HG03139 (cell line): ENCODE measurements at regions not wholly inside any gene's neighbourhood (a gene's known extent, or its start where the extent isn't known, plus 50 kb on each side); places are given as distances from the start of the nearest gene placed in this dataset.
"Not testable (repeated sequence)": the region's sequence is repeated elsewhere in the genome, so short reads cannot be mapped to it uniquely, and the experiment has no call there.

Experiments used
- ATAC-seq: cut with Tn5 transposase; IDR thresholded peaks from one replicate; pipeline ENCODE4 v1.9.1; 2021; ENCODE audit not compliant: unreplicated experiment

DNA sequence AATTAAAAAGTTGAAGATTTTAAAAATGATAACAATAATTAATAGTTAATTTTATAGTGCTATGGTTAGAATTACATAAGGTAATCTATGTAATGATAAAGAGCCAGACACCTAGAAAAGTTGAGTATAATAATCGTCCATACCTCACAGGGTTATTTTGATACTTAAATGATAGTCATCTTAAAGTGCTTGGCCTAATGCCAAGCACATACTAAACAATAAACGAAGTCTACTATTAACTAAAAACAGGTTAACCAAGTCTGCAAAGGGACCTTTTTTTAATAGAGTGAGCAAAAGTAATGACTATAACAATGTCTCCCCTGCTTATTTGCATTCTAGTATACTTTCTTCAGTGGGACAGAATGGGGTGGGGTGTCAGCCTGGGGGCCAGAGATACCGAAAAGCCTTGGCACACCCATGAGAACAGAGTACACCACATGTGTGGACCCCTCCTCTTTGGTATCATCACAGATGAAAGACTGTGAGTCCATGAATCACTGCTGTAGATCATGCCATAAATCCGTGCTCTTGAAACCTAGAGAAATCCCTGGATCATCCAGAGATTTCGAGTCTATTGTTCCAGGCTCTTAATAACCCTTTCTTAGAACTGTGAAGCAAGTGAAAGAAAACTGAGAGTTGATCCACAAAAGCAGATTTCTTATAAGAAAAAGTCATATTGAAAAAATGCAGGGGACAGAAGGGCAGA lies 249.5 kb downstream of the PRELID2 start:
- no peak for ATAC-seq

DNA sequence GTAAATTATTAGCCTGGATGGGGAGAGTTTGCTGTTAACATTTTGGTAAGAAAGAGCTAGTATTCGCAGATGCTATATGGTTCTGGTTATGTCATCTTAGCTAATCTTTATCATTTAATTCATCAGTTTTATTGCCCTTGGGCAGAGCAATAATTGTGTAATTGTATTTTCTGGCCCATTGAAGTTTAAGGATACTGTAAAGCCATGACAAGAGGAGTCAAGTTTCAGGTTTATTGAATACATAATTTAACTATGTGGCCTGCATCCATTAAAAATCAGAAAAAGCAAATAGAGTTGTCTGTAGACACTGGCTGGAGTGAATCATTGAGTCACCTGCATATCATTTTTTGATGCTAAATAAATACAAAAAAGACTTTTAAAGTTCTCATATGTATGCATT lies 255.8 kb downstream of the PRELID2 start:
- no peak for ATAC-seq

DNA sequence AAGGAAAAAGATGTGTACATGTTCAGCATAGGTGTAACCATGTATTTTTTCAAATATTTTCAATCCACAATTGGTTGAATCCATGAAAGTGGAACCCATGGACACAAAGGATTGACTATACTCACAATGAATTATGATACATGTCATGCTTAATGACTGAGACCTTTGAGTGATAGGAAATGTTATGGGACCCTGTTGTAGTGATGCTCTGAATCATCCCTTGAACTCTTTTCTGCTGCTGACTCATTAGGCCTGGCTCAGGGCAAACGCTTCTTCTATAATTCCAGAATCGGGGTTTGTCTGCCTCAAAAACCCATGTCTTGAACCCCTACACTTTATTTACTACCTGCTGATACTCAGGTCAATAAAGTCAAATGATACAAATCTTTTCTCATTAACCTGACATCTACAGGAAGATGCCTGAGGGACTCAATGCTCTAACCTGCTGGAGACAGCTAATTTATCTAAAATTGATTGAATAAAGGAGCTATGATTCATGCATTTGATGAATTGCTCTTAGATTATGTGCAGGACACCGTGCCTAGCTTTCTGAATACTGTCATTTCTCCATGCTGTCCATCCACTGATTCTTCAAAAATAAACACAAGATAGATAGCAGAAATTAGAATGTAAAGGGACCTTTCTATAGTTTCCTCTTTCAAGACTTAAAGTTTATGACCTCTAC lies 260.1 kb downstream of the PRELID2 start:
- ATAC-seq: no peak

DNA sequence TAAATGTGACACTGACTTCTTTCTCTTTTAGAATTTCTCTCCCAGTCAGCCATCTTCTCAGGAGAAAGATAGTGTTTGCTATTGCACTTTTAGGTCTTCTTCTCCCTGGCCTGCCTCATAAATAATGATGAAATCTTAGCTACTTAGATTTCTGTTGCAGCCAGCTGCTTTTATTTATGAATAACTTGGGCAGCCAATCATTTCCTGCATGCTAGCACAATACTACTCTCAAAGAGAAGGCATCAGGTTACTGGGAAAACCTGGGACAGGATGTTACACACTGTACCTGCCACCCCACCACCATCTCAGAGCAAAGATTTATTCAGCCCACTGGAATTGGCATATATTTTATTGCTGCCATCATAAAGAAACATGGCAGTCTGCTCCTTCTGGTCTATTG lies 266.6 kb downstream of the PRELID2 start:
- no peak for ATAC-seq

DNA sequence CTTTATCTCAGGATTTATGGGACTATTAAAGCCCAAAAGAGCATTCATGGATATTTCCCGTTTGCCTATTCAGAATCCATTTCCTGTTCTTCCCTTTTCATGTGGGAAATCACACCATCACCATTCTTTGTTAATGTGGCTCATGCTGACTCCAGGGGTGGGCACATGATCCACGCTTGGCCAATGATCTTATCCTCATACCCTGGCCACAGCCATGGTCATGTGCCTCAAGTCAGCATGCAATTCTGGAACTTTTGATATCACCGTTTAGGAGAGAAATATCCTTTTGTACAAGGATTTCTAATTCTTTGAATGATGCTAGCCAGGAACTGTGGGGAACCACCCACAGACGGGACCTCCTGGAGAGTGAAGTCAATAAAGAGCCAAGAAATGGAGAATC lies 272.2 kb downstream of the PRELID2 start:
- no peak for ATAC-seq

DNA sequence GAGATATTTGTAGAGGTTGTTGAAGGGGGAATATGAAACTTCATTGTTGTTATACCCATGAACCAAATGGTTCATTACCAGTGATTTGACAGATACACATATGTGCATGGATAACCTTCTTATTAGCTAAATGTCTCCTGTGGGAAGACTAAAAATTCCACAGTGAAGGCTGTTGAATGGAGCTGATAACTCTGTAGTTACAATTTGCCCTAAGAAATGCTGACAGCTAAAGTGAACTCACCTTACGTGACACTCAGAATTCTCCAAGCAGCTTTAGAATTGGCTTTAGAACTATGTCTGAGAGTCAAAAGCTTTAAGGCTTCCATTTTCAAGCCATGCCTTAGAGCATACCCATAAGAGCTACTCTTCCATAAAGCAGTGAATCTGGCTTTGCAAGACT lies 276.9 kb downstream of the PRELID2 start:
- ATAC-seq: no peak

DNA sequence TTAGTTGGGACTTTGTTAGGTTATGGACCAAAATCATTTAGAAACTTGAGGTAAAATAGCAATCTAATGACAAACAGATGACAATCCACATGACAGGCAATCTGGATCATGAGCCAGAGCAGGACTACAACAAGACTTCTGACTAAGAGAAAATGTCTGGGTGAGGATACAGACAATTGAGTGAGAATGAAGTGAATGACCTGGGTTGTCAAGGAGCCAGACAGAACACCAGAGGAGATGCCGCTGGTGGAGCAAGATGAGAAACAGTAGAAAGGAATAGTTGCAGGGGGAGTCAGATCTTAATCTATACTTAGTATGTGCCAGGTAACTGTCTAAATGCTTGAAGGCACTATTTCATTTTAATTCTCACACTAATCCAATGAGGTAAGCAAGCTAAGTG lies 277.8 kb downstream of the PRELID2 start:
- no peak for ATAC-seq

DNA sequence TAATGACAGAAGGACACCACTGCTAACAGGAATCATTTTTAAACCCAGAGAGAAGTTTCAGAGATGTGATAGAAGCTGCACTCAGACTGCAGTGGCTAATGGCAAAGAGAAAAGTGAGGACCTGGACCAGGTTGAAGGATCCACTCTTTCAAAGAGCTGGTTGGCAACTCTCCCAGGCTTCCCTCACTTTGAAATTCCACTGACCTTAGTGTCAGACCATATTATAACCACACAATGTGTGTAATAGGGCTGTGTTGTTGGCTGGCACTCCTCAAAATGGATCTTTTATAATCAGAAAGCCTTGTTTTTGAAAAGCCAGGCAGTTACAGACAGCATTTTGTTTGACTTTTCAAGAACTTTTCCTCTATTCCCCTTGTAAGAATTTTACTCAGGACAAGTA lies 280.7 kb downstream of the PRELID2 start:
- ATAC-seq: no peak

DNA sequence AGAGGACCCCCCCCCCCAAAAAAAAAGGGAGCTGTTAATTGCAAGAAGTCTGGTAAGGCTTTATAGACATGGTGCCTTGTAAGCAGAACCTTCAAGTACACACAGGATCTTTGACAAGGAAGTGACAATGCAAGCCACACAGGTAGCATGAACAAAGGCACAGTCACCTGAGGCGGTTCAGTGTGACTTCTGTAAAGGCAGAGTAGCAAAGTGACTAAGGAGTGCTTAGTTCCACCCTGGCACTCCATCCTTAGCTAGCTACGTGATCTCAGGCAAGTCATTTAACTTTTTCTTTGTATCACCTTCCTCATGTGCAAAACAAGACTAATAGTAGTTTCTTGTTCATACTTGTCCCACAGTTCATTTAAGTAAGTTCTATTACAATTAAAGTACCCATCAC lies 282.0 kb downstream of the PRELID2 start:
- ATAC-seq: no peak

DNA sequence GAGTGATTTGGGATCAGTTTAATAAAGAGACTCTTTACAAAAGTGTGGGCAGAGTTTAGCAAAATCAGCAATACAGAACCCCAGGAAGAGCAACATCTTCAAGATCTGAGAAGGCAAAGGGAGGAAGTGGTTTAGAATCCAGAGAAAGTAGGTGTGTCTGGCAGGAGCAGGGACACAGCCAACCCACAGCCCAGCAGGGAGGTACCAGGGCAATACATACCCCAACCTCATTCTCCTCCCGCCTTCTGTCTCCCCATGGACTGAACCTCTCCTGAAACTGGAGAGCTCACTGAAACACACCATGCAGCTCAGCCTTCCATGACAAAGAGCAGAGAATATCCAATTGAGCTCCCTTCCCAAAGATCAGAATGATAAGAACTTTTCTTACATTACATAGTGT lies 283.4 kb downstream of the PRELID2 start:
- no peak for ATAC-seq

DNA sequence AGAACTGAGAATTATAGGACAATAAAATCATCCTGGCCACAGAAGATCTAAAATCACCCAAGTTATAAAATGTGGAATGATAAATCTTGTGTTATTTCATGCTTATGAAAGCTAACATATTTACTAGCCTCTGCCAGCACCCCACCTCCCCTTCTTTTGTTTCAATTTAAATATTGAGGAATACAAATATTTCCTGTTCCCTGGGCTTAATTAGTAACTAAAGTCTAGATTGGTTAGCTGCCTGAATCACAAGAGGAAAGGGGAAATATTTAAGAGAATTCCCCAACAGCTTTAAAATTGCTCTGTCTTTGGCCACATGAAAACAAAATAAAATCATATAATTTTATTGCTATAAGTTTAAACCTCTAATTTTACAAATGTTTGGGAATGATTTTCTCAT lies 287.0 kb downstream of the PRELID2 start:
- ATAC-seq: no peak

DNA sequence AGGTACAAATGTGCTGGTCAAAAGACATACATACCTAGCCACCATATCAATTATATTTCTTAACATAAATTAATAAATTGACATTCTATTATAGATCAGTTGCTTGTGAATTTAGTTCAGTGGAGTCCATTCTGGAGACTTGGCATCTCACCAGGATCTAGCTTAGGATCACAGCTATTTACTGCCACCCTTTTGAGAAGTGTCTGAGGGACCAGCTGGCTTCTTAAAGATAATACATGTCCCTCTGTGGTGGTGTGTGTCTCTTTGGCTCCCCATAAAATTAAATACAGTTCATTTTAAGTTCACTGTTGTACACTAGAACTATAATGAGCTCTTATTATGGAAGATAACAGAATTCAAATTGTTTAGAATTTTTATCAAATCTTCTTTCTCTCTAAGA lies 290.7 kb downstream of the PRELID2 start:
- no peak for ATAC-seq

DNA sequence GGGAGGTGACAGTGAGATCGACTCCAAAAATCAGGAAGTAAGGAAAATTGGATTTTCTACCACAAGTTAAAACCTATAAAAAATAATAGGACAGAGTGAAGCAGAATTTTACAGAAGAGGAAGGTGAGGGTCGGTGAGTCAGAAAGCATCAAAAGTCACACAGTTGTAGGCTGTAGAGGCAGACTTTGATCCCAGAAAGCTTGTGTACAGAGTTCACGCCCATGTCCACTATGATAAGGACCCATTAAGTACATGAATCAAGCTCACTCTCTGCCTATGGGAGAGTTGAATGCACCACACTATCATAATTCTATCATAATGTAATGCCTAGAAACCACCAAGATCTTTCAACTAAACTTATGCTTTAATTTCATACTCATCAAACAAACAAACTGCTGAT lies 291.2 kb downstream of the PRELID2 start:
- ATAC-seq: no peak

DNA sequence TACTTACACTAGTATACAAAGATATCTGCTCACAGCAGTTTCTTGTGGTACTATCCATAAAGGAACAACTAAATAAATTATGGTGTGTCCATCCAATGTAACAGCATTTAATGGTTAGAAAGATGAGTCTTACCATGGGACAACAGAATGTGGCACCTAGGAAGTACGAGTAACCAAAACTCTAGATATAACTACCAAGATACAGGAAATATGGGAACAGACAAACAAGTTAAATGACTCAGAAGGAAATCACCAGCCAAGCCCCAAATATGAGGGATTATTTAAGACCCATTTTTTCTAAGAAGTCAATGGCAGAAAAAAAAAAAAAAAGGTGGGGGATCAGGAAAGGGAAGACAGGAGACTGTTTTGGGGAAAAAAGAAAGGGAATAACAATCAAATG lies 294.8 kb downstream of the PRELID2 start:
- ATAC-seq: no peak

DNA sequence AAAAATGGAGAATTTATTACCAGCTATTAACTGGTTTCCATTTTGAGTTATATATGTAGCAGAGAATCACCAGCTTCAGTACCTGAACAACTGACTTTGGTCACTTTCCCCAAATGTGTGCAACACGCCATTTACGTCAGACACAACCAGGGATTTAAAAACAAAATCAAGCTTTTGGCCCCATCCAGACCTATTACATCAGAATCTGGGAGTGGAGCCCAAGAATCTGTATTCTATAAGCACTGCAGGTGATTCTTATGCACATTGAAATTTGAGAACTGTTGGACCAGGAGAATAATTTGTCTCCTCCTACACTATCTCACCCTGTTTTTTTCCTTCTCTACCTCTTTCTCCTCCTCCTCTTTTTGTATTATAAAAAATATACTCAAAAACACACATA lies 295.9 kb downstream of the PRELID2 start:
- ATAC-seq: no peak

DNA sequence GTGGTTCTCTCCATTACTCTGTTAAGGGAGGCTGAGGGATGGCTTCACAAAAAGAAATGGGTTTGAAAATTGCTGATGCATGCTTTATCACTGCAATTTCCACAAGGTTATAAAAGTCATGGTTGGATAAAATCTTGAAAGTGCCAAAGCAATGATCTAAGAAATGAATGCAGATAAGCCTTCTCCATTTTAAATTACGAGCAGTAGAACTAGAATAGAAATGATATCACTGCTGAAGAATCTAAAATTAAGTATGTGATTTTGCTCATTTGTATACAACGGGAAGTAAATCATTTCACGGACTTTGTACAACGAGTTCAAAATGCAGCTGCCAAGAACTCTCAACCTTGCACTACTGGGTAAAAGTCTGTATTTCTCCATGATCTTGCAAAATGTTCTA lies 299.0 kb downstream of the PRELID2 start:
- ATAC-seq: no peak

DNA sequence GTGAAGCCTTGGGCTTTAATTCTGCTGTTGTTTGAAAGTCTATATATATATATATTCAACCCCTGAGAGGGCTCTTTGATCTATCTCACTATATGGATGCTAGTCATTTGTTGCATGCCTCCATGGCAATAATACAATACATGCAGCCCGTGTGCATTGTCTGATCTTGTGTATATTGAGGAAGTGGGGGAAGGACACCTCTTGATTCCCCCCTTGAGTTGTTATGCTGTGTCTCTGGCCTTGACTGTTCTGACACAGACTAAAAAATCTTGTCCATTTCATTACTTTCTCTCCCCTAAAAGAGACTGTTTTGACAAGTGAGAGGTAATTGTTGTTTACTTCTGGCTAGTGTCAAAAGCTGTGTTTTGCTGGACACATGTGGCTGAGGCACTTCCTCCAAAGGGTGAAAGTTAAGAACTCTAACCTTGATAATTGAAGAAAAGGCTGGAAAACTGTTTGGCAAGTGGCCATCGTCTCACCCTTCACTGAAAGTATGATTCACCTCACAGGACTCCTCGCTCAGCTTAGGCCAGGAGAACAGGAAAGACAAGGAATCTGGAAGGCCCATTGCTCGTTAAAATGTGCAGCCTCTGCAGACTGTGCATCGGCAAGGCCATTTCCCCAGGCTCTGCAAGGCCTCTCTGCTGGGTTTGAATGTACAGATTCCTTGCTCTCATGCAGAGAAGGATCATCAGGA lies 304.0 kb downstream of the PRELID2 start:
- ATAC-seq: no peak

DNA sequence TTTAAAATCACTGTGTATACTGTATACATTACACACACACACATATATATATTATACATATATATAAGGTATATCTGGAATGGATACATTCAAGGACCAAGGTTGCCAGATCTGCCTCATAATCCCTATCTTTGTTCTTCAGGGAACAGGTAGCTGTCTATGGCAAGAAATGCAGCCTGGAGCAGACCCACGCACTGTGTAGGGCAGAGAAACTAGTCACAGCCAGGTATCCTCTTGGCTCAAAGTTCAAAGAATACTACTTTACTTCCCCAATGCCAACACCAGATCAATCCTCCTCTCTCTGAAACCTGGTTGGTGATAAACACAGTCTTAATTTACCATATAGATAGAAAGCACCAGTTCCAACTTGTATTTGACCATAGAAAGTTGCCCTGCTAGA lies 313.6 kb downstream of the PRELID2 start:
- no peak for ATAC-seq

DNA sequence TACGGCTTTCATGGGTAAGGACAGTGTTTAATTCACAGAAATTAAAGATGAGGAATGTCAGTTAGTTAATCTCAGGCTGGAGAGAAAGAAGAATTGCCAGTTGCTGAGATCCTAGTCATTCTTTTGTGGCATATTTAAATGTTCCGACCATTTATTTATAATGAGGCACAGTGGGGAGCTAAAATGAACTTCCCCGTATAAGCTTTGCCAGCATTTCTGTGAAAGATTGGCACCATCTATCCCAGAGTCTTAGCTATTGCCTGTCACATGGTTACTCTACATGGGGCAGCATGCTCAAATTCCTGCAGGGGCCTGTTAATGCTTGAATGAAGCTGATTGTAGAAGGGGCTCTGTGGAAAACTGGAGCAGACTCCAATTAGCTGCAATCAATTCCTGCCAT lies 314.1 kb downstream of the PRELID2 start:
- no peak for ATAC-seq

DNA sequence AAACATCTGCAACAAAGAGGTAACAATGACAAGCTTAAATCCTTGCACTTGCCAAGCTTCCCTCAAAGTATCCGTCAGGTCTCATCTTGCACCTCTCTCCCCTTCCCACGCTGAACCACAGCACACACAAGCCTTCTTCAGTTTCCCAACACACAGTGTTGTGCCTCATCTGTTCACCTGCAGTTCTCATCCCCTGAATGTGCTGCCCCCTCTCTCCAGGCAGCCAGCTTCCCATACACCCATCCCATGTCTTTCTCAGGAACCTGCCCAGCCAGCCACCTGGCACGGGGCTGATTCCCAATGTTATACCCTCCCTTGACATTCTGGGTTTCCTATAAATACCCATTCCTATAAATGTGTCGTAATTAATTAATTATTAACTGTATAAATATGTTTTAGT lies 314.8 kb downstream of the PRELID2 start:
- no peak for ATAC-seq

DNA sequence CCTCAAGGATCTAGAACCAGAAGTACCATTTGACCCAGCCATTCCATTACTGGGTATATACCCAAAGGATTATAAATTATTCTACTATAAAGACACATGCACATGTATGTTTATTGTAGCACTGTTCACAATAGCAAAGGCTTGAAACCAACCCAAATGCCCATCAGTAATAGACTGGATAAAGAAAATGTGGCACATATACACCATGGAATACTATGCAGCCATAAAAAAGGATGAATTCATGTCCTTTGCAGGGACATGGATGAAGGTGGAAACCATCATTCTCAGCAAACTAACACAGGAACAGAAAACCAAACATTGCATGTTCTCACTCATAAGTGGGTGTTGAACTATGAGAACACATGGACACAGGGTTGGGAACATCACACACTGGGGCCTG lies 317.6 kb downstream of the PRELID2 start:
- ATAC-seq: not testable (repeated sequence)

DNA sequence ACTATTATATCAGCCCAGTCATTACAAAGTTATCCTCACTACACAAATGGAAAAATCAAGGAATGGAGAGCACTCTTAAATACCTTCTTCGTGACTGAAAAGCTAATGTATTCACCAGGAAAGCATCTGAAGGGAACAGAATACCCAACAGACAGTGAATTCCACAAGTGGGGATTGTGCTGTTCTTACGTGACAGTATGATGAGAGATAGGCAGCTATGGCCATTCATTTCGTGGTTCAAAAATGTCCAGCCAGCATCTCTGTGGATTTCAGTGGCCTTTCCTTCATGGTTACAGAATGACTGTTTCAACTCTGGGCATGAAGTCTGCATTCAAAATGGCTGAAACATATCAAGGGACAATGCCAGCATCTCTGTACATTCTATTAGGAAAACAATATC lies 323.8 kb downstream of the PRELID2 start:
- ATAC-seq: no peak
